A673 (cell line): ENCODE measurements at regions not wholly inside any gene's neighbourhood (a gene's known extent, or its start where the extent isn't known, plus 50 kb on each side); places are given as distances from the start of the nearest gene placed in this dataset.

ENCODE experiments used
- BruUV-seq: library from RNA; stranded (reverse); fragments of 400-500 nt; replicated peaks from 2 replicates; lab custom pipeline; 2021; lab: Mats Ljungman, UMichigan
- CTCF ChIA-PET: fragments of 300-600 bp; sonication (Branson Sonifier 250); formaldehyde crosslinking; loops from one replicate; lab custom pipeline; 2022; ENCODE audit warnings: antibody characterized with exemption; lab: Charles Lee
- POLR2A ChIA-PET: fragments of 300-600 bp; sonication (Branson Sonifier 250); formaldehyde crosslinking; loops from one replicate; lab custom pipeline; 2022; ENCODE audit warnings: antibody characterized with exemption; ENCODE audit not compliant: low non-redundant PET; lab: Charles Lee
- DNase-seq: peaks from one replicate; pipeline ENCODE4 v3.0.0-alpha.2; 2015; ENCODE audit warnings: low spot score
- H3K27ac ChIP-seq: fragments of 200-600 bp; sonication (generic); 2 replicates; pipeline ENCODE4 v1.5.1; 2016; ENCODE audit warnings: mixed run types, low read depth, mild to moderate bottlenecking, mixed read lengths, antibody characterized with exemption, low read length; ENCODE audit not compliant: poor library complexity, severe bottlenecking
- H3K27me3 ChIP-seq: fragments of 200-600 bp; sonication (generic); replicated peaks from 2 replicates; pipeline ENCODE4 v1.6.1; 2017; ENCODE audit warnings: mixed run types, low read depth, mild to moderate bottlenecking, mixed read lengths, antibody characterized with exemption, low read length; ENCODE audit not compliant: insufficient read depth, poor library complexity
- H3K36me3 ChIP-seq: fragments of 200-600 bp; sonication (generic); 2 replicates; pipeline ENCODE4 v1.6.1; 2016; ENCODE audit warnings: mixed run types, mild to moderate bottlenecking, mixed read lengths, antibody characterized with exemption, low read length; ENCODE audit not compliant: insufficient read depth, poor library complexity, severe bottlenecking
- H3K4me1 ChIP-seq: fragments of 200-600 bp; sonication (generic); 2 replicates; pipeline ENCODE4 v1.6.1; 2017; ENCODE audit warnings: mixed run types, mild to moderate bottlenecking, mixed read lengths, antibody characterized with exemption, low read length; ENCODE audit not compliant: insufficient read depth, poor library complexity, severe bottlenecking
- H3K4me3 ChIP-seq: fragments of 200-600 bp; sonication (generic); 2 replicates; pipeline ENCODE4 v1.5.1; 2016; ENCODE audit warnings: low read depth, mixed run types, mild to moderate bottlenecking, mixed read lengths, low read length; ENCODE audit not compliant: poor library complexity, severe bottlenecking
- H3K9me3 ChIP-seq: fragments of 200-600 bp; sonication (generic); 2 replicates; pipeline ENCODE4 v1.6.1; 2016; ENCODE audit warnings: mixed run types, low read depth, mild to moderate bottlenecking, mixed read lengths, antibody characterized with exemption, low read length; ENCODE audit not compliant: poor library complexity, severe bottlenecking
- CTCF ChIP-seq: fragments of 300-800, 200-600 bp; sonication (generic); conservative IDR thresholded peaks from 2 replicates; pipeline ENCODE4 v1.5.1; 2017; ENCODE audit warnings: low read depth, mild to moderate bottlenecking, antibody characterized with exemption, low read length, moderate library complexity, mixed read lengths
- EZH2 ChIP-seq: fragments of 200-600 bp; sonication (generic); IDR thresholded peaks from 2 replicates; pipeline ENCODE4 v1.6.1; 2017; ENCODE audit warnings: borderline replicate concordance, low read depth, mild to moderate bottlenecking, mixed read lengths, antibody characterized with exemption, low read length; ENCODE audit not compliant: poor library complexity, severe bottlenecking
- intact Hi-C: fragments of 100-400 bp; cut with micrococcal nuclease; formaldehyde crosslinking; loops from one replicate; pipeline ENCODE4 v1.10.0; 2022; ENCODE audit not compliant: unreplicated experiment

DNA sequence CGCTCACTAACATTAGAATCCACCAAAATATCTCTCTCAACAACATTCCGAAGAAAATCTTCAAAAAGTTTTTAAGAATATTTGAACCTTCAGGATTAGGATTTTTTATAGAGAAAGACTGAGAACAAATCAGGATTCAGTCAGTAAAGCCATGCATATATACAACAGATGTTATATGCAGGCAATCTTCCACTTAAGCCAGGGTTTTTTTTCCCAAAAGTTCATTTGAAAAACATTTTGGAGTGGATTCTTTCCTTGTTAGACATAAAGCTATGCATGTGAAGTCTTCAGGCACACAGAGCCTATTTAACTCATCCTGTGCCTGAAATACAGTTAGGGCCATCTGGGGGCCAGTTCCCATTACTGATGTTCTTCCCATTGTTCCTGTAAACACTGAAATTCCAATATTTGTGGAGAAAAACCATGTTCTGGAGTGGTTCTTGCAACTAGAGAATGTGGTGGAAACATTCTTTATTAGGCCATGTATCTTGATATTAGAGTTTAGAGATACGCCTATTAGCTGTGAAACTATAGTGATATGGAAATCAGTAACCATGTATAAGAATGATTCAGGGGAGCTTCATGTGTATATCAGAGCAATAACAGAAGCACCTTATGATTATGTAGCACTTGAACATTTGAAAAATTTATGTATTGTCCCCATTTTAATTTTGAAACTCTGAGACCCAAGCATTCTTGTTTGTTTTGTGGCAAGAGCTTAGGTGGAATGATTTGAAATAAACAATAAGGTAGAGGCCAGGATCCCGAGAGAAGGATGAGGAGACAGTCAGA, 61.7 kb downstream of the PLEKHG1 start:
- Histone ChIP-seq H3K4me1 (peaks cover 10% of the 10 kb centered on the region), H3K27ac (no peak overlapping the region), H3K4me3 (no peak overlapping the region), H3K9me3 (no peaks in the 10 kb centered on the region), H3K27me3 (no peaks in the 10 kb centered on the region), H3K36me3 (no peaks in the 10 kb centered on the region)
- no TSS peak for BruUV-seq
- ChIA-PET POLR2A (no interaction called here), CTCF (no interaction called here)
- intact Hi-C loops: no loop called here
- no peak for TF ChIP-seq EZH2
- no peak for DNase-seq

DNA sequence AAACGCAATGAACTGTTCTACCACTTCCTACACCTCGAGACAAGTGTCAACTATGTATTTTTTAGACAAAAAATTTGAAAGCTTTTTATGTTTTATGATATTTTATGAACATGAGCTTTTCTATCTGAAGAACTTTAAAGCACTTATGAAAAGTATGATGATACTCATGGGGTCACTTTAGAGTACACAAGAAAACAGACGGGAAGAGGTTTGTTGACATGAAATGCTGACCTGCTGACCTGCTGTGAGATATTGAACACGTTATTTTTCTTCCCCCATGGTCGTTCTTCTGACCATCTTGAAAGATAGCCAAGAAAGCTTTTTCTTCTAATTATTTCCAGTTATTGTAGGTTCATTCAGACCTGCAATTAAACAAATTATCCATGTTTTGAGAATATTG, 63.1 kb downstream of the PLEKHG1 start:
- intact Hi-C loops: no loop called here
- H3K36me3 ChIP-seq: no peaks in the 10 kb centered on the region
- CTCF ChIA-PET: no interaction called here
- no peaks in the 10 kb centered on the region for H3K27me3 ChIP-seq
- no peak for TF ChIP-seq EZH2
- no peak for TF ChIP-seq CTCF
- no peak overlapping the region for H3K4me3 ChIP-seq
- BruUV-seq: no TSS peak
- no peaks in the 10 kb centered on the region for H3K9me3 ChIP-seq
- no peak for DNase-seq
- H3K27ac ChIP-seq: no peak overlapping the region
- peaks cover 15% of the 10 kb centered on the region for H3K4me1 ChIP-seq
- POLR2A ChIA-PET: no interaction called here

GRCh38 chr6:150664091-150664490, 64.4 kb downstream of the PLEKHG1 start:
- intact Hi-C loops: no loop called here
- ChIA-PET CTCF (no interaction called here), POLR2A (no interaction called here)
- no TSS peak for BruUV-seq
- no peak overlapping the region for H3K4me3 ChIP-seq
- peaks cover 20% of the 10 kb centered on the region for H3K4me1 ChIP-seq
- H3K9me3 ChIP-seq: no peaks in the 10 kb centered on the region
- DNase-seq: no peak
- no peaks in the 10 kb centered on the region for H3K27me3 ChIP-seq
- TF ChIP-seq CTCF: no peak
- H3K36me3 ChIP-seq: no peaks in the 10 kb centered on the region
- no peak overlapping the region for H3K27ac ChIP-seq

DNA sequence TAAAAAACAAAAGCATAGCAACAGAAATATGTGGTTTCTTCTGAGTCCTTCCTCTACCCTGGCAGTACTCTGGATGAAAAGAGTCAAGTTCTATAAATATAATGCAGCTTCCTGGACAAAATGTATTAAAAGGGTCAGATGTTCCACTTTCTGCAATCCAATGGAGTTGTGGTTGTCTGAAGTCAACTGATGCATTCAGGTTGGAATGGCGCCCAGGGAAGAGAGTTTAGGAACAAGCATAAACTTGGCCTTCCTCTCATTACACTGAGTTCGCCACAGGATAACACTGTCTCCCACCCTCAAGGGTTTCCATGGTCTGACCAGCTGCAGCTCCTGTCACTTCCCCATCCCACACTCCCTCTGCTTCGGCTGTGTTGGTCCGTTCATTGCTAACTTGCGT, 66.4 kb downstream of the PLEKHG1 start:
- intact Hi-C loops: no loop called here
- Histone ChIP-seq H3K36me3 (no peaks in the 10 kb centered on the region), H3K4me1 (peaks cover 20% of the 10 kb centered on the region), H3K4me3 (no peak overlapping the region), H3K9me3 (no peaks in the 10 kb centered on the region), H3K27ac (no peak overlapping the region), H3K27me3 (no peaks in the 10 kb centered on the region)
- ChIA-PET POLR2A (no interaction called here), CTCF (no interaction called here)
- TF ChIP-seq CTCF (no peak), EZH2 (no peak)
- BruUV-seq: no TSS peak
- no peak for DNase-seq
